Activated B cell treated with CpG ODN at 0.5 μM for 24 hours (primary cell): ENCODE measurements at regions not wholly inside any gene's neighbourhood (a gene's known extent, or its start where the extent isn't known, plus 50 kb on each side); places are given as distances from the start of the nearest gene placed in this dataset.

ENCODE experiments used
- ATAC-seq: fragments of 200-7000 bp; cut with Tn5 transposase; one replicate; pipeline ENCODE4 v1.10.0; 2021; ENCODE audit warnings: low read depth, mild to moderate bottlenecking, moderate library complexity
- CTCF ChIA-PET: fragments of 350-600 bp; sonication (Branson Sonifier 250); formaldehyde crosslinking; loops from one replicate; lab custom pipeline; 2021; ENCODE audit warnings: antibody characterized with exemption; lab: Charles Lee
- POLR2A ChIA-PET: fragments of 350-600 bp; sonication (Branson Sonifier 250); formaldehyde crosslinking; loops from one replicate; lab custom pipeline; 2021; ENCODE audit warnings: antibody characterized with exemption; lab: Charles Lee
- DNase-seq: peaks from one replicate; pipeline ENCODE4 v3.0.0; 2022
- H3K27ac Mint-ChIP-seq: one replicate; pipeline ENCODE4 v1.8.0; 2020; ENCODE audit warnings: mixed read lengths
- H3K27me3 Mint-ChIP-seq: one replicate; pipeline ENCODE4 v1.8.0; 2021; ENCODE audit warnings: mixed read lengths
- H3K36me3 Mint-ChIP-seq: one replicate; pipeline ENCODE4 v1.8.0; 2021; ENCODE audit warnings: low read depth, mixed read lengths
- H3K4me1 Mint-ChIP-seq: one replicate; pipeline ENCODE4 v1.8.0; 2021; ENCODE audit warnings: mixed read lengths
- H3K4me3 Mint-ChIP-seq: one replicate; pipeline ENCODE4 v1.8.0; 2020; ENCODE audit warnings: mild to moderate bottlenecking, mixed read lengths
- H3K9me3 Mint-ChIP-seq: one replicate; pipeline ENCODE4 v1.8.0; 2020; ENCODE audit warnings: mixed read lengths
- intact Hi-C: fragments of 100-400 bp; cut with micrococcal nuclease; formaldehyde crosslinking; loops from one replicate; pipeline ENCODE4 v1.15.1; 2024
- TF ChIP-seq, protein P1 (sequence below): fragments of 200-600 bp; IDR thresholded peaks from one replicate; pipeline ENCODE4 v1.8.0; 2022; ENCODE audit warnings: antibody characterized with exemption, mild to moderate bottlenecking

DNA sequence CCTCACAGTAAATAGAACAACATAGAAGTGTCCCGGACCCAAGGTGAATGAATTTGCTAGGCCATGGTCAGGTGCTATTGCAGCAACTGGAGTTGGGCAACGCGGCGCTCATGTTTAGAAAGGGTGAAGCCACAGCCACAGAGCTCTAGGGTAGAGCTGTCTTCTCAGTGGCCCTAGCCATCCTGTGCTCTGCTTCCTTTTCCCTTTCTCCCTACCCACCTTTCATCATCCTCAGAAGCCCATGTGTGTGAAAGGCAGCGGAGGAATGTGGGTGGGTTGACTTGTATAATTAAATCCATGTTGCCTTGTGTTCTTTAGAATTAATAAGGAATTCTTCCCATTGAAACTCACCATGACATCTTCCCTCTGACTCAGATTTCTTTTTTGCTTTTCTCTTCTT lies 336.7 kb downstream of the OSR1 start:
- Mint-ChIP-seq H3K4me1 (no peaks in the 10 kb centered on the region), H3K27me3 (no peaks in the 10 kb centered on the region), H3K9me3 (peaks cover 3% of the 10 kb centered on the region), H3K27ac (no peak overlapping the region), H3K36me3 (no peaks in the 10 kb centered on the region), H3K4me3 (no peak overlapping the region)
- TF ChIP-seq, protein P1, sequence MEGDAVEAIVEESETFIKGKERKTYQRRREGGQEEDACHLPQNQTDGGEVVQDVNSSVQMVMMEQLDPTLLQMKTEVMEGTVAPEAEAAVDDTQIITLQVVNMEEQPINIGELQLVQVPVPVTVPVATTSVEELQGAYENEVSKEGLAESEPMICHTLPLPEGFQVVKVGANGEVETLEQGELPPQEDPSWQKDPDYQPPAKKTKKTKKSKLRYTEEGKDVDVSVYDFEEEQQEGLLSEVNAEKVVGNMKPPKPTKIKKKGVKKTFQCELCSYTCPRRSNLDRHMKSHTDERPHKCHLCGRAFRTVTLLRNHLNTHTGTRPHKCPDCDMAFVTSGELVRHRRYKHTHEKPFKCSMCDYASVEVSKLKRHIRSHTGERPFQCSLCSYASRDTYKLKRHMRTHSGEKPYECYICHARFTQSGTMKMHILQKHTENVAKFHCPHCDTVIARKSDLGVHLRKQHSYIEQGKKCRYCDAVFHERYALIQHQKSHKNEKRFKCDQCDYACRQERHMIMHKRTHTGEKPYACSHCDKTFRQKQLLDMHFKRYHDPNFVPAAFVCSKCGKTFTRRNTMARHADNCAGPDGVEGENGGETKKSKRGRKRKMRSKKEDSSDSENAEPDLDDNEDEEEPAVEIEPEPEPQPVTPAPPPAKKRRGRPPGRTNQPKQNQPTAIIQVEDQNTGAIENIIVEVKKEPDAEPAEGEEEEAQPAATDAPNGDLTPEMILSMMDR = no peak
- CTCF ChIA-PET = no interaction called here
- no peak for ATAC-seq
- intact Hi-C loops = no loop called here
- no peak for DNase-seq
- POLR2A ChIA-PET = no interaction called here

DNA sequence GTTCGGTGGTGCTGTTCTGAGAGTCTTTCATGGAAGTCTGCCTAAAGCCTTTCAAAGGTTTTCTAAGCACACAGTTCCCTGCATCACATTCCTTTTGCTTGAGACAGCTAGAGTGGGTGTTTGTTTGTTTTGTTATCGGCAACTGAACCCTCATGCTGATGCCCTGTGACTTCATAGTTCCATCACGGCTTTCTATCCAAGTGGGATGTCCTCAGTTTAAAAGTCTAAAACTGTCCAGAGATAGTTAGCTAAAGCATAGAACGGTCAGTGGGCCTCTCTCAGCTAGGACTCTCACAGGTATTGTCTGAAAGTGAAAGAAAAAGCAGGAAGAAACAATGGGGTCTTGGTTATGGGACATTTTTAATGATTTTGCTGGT lies 337.3 kb downstream of the OSR1 start:
- TF ChIP-seq, protein P1 = no peak
- H3K4me1 Mint-ChIP-seq = no peaks in the 10 kb centered on the region
- intact Hi-C loops = no loop called here

DNA sequence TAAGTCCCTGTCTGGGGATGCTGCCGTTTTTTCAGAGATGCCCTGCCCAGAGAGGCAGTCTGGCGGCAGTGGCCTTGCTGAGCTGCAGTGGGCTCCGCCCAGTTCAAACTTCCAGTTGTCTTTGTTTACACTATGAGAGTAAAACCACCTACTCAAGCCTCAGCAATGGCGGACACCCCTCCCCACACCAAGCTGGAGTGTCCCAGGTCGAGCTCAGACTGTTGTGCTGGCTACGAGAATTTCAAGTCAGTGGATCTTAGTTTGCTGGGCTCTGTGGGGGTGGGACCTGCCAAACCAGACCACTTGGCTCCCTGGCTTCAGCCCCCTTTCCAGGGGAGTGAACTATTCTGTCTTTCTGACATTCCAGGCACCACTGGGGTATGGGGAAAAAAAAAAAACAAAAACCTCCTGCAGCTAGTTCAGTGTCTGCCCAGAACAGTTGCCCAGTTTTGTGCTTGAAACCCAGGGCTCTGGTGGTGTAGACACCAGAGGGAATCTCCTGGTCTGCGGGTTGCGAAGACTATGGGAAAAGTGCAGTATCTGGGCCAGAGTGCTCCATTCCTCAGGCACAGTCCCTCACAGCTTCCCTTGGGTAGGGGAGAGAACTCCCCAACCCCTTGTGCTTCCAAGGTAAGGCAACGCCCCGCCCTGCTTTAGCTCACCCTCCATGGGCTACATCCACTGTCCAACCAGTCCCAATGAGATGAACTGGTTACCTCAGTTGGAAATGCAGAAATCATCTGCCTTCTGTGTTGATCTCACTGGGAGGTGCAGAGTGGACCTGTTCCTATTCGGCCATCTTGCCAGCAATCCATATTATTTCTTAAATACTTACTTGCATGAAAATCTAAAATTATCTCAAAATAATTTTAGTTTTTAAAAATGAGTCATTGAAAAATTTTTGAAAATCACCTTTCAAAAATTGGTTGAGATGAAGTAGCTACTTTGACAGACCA lies 338.0 kb downstream of the OSR1 start:
- no peak for DNase-seq
- Mint-ChIP-seq H3K27me3 (no peaks in the 10 kb centered on the region), H3K9me3 (peaks cover 4% of the 10 kb centered on the region), H3K4me3 (no peak overlapping the region), H3K4me1 (no peaks in the 10 kb centered on the region), H3K36me3 (no peaks in the 10 kb centered on the region), H3K27ac (no peak overlapping the region)
- TF ChIP-seq, protein P1 = no peak
- ChIA-PET POLR2A (no interaction called here), CTCF (no interaction called here)
- intact Hi-C loops = no loop called here
- ATAC-seq = no peak

More for the DNA sequence above, 337.3 kb downstream of the OSR1 start:
- POLR2A ChIA-PET = no interaction called here
- CTCF ChIA-PET = no interaction called here
- ATAC-seq (no peak), DNase-seq (no peak)
- Mint-ChIP-seq H3K9me3 (peaks cover 3% of the 10 kb centered on the region), H3K4me3 (no peak overlapping the region), H3K27me3 (no peaks in the 10 kb centered on the region), H3K36me3 (no peaks in the 10 kb centered on the region), H3K27ac (no peak overlapping the region)

DNA sequence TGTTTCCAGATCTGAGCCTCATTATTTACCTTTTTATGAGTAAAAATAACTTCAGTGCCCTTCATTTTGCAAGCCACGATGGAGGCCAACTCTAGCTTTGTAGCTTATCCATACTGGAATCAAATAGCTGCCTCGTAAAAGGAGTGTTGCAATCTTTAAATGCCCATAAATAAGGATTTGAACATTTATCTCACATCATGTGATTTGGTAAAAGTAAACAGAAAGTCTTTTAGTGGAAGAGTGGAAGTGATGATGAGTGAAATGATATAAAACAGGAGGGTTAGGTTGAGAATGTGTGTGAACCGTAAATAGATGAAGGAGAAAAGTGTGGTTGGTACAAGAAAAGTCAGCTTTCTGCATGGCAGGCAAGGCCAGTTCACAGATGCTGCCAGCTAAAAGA lies 348.9 kb downstream of the OSR1 start:
- no peak for ATAC-seq
- intact Hi-C loops = no loop called here
- Mint-ChIP-seq H3K27me3 (no peaks in the 10 kb centered on the region), H3K9me3 (peaks cover under 1% of the 10 kb centered on the region), H3K4me1 (no peaks in the 10 kb centered on the region), H3K36me3 (no peaks in the 10 kb centered on the region), H3K4me3 (no peak overlapping the region), H3K27ac (no peak overlapping the region)
- TF ChIP-seq, protein P1 = no peak
- DNase-seq = no peak
- POLR2A ChIA-PET = no interaction called here
- CTCF ChIA-PET = no interaction called here

DNA sequence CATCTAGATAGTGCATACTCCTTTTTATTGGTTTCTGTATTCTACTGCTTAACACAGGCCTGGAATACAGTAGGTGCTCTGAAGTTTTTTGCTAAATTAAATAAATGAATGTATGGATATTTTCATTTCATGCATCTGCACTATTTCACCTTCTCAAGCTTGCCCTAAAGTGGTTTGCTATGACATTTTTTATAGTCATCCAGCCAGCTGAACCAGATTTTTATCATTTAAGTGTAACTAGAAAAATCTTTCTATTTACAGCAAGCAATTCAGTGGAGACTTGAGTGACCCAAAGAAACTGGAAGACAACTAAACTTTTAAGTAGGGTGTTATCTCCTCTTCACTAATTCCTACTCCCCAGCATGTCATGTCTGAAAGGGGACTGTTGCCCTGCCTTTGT lies 354.9 kb downstream of the OSR1 start:
- no peak for ATAC-seq
- Mint-ChIP-seq H3K27me3 (no peaks in the 10 kb centered on the region), H3K4me1 (no peaks in the 10 kb centered on the region), H3K9me3 (no peaks in the 10 kb centered on the region), H3K36me3 (no peaks in the 10 kb centered on the region), H3K27ac (no peak overlapping the region), H3K4me3 (no peak overlapping the region)
- no peak for DNase-seq
- CTCF ChIA-PET = no interaction called here
- TF ChIP-seq, protein P1 = no peak
- intact Hi-C loops = no loop called here
- POLR2A ChIA-PET = no interaction called here
